Endodermal cell (in vitro differentiated cells): ENCODE measurements at regions not wholly inside any gene's neighbourhood (a gene's known extent, or its start where the extent isn't known, plus 50 kb on each side); places are given as distances from the start of the nearest gene placed in this dataset.

Experiments
- DNase-seq: peaks from one replicate; pipeline ENCODE4 v3.0.0-alpha.2; 2017
- H3K27ac ChIP-seq: 2 replicates; pipeline ENCODE4 v1.5.1; 2013; ENCODE audit warnings: mild to moderate bottlenecking, low read depth, low read length, moderate library complexity
- H3K27me3 ChIP-seq: 2 replicates; pipeline ENCODE4 v1.6.1; 2013; ENCODE audit warnings: mild to moderate bottlenecking, low read length, moderate library complexity; ENCODE audit not compliant: insufficient read depth, control insufficient read depth, poor library complexity, severe bottlenecking
- H3K36me3 ChIP-seq: 2 replicates; pipeline ENCODE4 v1.7.0; 2013; ENCODE audit warnings: mild to moderate bottlenecking, low read length, moderate library complexity; ENCODE audit not compliant: control insufficient read depth, insufficient read depth
- H3K4me1 ChIP-seq: one replicate; pipeline ENCODE4 v1.7.0; 2013; ENCODE audit warnings: low read length; ENCODE audit not compliant: control insufficient read depth, insufficient read depth
- H3K4me3 ChIP-seq: 2 replicates; pipeline ENCODE4 v1.5.1; 2013; ENCODE audit warnings: mild to moderate bottlenecking, low read length, moderate library complexity
- H3K9ac ChIP-seq: 2 replicates; pipeline ENCODE4 v1.6.1; 2013; ENCODE audit warnings: mild to moderate bottlenecking, low read length, moderate library complexity; ENCODE audit not compliant: poor library complexity, severe bottlenecking; ENCODE audit errors: extremely low read depth
- H3K9me3 ChIP-seq: 2 replicates; pipeline ENCODE4 v1.6.1; 2013; ENCODE audit warnings: mild to moderate bottlenecking, low read length, moderate library complexity; ENCODE audit not compliant: control insufficient read depth
- H3K27ac Mint-ChIP-seq: 2 replicates; pipeline ENCODE4 v1.8.0; 2020; ENCODE audit warnings: mixed read lengths
- H3K27me3 Mint-ChIP-seq: 2 replicates; pipeline ENCODE4 v1.8.0; 2021; ENCODE audit warnings: mild to moderate bottlenecking, mixed read lengths; ENCODE audit not compliant: insufficient read depth
- H3K36me3 Mint-ChIP-seq: 2 replicates; pipeline ENCODE4 v1.8.0; 2020; ENCODE audit warnings: low read depth, mixed read lengths
- H3K4me1 Mint-ChIP-seq: 2 replicates; pipeline ENCODE4 v1.8.0; 2020; ENCODE audit warnings: mixed read lengths
- H3K4me3 Mint-ChIP-seq: 2 replicates; pipeline ENCODE4 v1.8.0; 2020; ENCODE audit warnings: mild to moderate bottlenecking, moderate library complexity, mixed read lengths
- H3K9me3 Mint-ChIP-seq: 2 replicates; pipeline ENCODE4 v1.8.0; 2020; ENCODE audit warnings: mild to moderate bottlenecking, mixed read lengths
- CTCF ChIP-seq: fragments of 200-600 bp; sonication (generic); conservative IDR thresholded peaks from 2 replicates; pipeline ENCODE4 v1.5.0; 2021; ENCODE audit warnings: antibody characterized with exemption, mild to moderate bottlenecking
- WGBS, 2 experiments: methylation state at CpG; one replicate each; pipeline versions ENCODE4 v1.1.5 to v1.1.7; 2013; ENCODE audit warnings: missing lambda C conversion rate in 2 of 2, mixed read lengths in 1 of 2; ENCODE audit not compliant: insufficient coverage in 1 of 2, insufficient read length in 1 of 2; 5-methylcytosine and 5-hydroxymethylcytosine counted together

GRCh38 chr3:64388886-64389285 is 163.6 kb upstream of the PRICKLE2 start:
- Histone ChIP-seq H3K9me3 (no peaks in the 10 kb centered on the region), H3K36me3 (no peaks in the 10 kb centered on the region), H3K9ac (no peak overlapping the region), H3K27me3 (no peaks in the 10 kb centered on the region), H3K4me3 (no peak overlapping the region), H3K4me1 (no peaks in the 10 kb centered on the region), H3K27ac (no peak overlapping the region)
- DNase-seq: no peak
- 90 to 95% methylated on average over 2 to 4 of the region's 4 CpGs for WGBS, 2 experiments
- Mint-ChIP-seq H3K4me3 (no peak overlapping the region), H3K27me3 (no peaks in the 10 kb centered on the region), H3K9me3 (no peaks in the 10 kb centered on the region), H3K36me3 (no peaks in the 10 kb centered on the region), H3K4me1 (peaks cover 2% of the 10 kb centered on the region), H3K27ac (no peak overlapping the region)
- no peak for TF ChIP-seq CTCF

- WGBS, 2 experiments: 88 to 94% methylated on average over 4 of the region's 4 CpGs
- no peaks in the 10 kb centered on the region for H3K36me3 ChIP-seq
- DNase-seq: no peak
- no peaks in the 10 kb centered on the region for H3K4me1 ChIP-seq
- H3K9me3 ChIP-seq: peaks cover 5% of the 10 kb centered on the region
- no peak overlapping the region for H3K9ac ChIP-seq
- no peaks in the 10 kb centered on the region for H3K27me3 ChIP-seq
- no peaks in the 10 kb centered on the region for H3K27me3 Mint-ChIP-seq
- no peak for TF ChIP-seq CTCF
- no peaks in the 10 kb centered on the region for H3K36me3 Mint-ChIP-seq
- no peak overlapping the region for H3K27ac Mint-ChIP-seq
- H3K4me3 ChIP-seq: no peak overlapping the region
- H3K4me1 Mint-ChIP-seq: no peaks in the 10 kb centered on the region
- H3K27ac ChIP-seq: no peak overlapping the region
- H3K9me3 Mint-ChIP-seq: peaks cover 6% of the 10 kb centered on the region
- no peak overlapping the region for H3K4me3 Mint-ChIP-seq
These were observed 162.4 kb upstream of the PRICKLE2 start for GRCh38 chr3:64387688-64388087.

- Mint-ChIP-seq H3K9me3 (peaks cover 11% of the 10 kb centered on the region), H3K36me3 (no peaks in the 10 kb centered on the region), H3K27me3 (no peaks in the 10 kb centered on the region), H3K4me1 (no peaks in the 10 kb centered on the region), H3K27ac (no peak overlapping the region), H3K4me3 (no peak overlapping the region)
- DNase-seq: no peak
- Histone ChIP-seq H3K27ac (peak overlapping the region; percentile 69), H3K4me1 (no peaks in the 10 kb centered on the region), H3K9ac (no peak overlapping the region), H3K4me3 (no peak overlapping the region), H3K9me3 (peaks cover 9% of the 10 kb centered on the region), H3K27me3 (no peaks in the 10 kb centered on the region), H3K36me3 (no peaks in the 10 kb centered on the region)
- 83 to 88% methylated on average over 1 to 5 of the region's 5 CpGs for WGBS, 2 experiments
- no peak for TF ChIP-seq CTCF
These were observed 160.0 kb upstream of the PRICKLE2 start for GRCh38 chr3:64385277-64385676.
